GM19239 (cell line): ENCODE measurements at regions not wholly inside any gene's neighbourhood (a gene's known extent, or its start where the extent isn't known, plus 50 kb on each side); places are given as distances from the start of the nearest gene placed in this dataset.

Experiments
- DNase-seq: peaks from one replicate; pipeline ENCODE4 v3.0.0; 2011; ENCODE audit warnings: low spot score; ENCODE audit not compliant: insufficient read length
- FAIRE-seq: peaks from 2 replicates; lab custom pipeline; 2011; peaks lifted over from hg19 to GRCh38; lab: Jason Lieb, UNC

DNA sequence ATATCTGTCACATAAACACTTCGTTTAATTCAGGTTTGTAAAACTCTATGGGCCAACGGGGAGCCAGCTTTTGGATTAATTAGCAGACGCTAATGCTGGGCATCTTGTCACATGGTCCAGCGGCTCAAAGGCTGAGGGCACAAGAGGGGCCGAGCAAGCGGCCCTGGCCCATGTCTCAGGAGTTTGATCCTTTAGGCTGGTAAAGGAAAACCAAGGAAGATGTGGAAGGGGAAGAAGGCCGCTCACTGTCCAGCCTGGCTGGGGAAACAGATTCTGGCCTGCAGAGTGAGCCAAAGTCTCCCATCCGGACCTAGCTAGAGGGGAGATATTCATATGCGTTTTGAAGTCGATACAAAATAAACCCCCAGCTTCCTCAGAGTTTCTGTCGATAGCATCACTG, 248.6 kb upstream of the SIX2 start:
- no peak for DNase-seq
- no peak for FAIRE-seq

- DNase-seq (no peak), FAIRE-seq (no peak)
These were observed 247.8 kb upstream of the SIX2 start for GRCh38 chr2:45256867-45257641.

- FAIRE-seq (no peak), DNase-seq (no peak)
These were observed 247.1 kb upstream of the SIX2 start for GRCh38 chr2:45256173-45256866.

GRCh38 chr2:45255563-45255962, 246.3 kb upstream of the SIX2 start:
- DNase-seq (no peak), FAIRE-seq (no peak)

GRCh38 chr2:45254025-45254424, 244.8 kb upstream of the SIX2 start:
- no peak for FAIRE-seq

DNA sequence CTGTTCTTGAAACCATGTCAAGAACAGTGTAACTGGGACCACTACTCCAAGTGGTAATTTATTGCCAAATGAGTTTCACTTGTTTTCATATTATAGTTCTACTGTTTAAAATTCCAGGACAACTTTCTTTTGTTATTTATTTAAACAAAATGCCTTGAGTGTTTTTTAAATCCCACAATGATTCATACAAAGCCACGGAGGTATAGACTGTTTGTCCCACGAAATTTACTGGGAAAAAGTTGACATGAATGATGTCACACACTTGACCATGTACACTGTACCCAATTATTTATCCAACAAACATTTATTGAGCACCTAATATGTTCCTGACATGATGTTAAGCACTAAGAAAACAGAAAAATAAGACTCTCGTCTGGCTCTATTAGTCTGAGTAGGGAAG, 243.9 kb upstream of the SIX2 start:
- DNase-seq (no peak), FAIRE-seq (no peak)

More at GRCh38 chr2:45254025-45254424, 244.8 kb upstream of the SIX2 start:
- DNase-seq: no peak

DNA sequence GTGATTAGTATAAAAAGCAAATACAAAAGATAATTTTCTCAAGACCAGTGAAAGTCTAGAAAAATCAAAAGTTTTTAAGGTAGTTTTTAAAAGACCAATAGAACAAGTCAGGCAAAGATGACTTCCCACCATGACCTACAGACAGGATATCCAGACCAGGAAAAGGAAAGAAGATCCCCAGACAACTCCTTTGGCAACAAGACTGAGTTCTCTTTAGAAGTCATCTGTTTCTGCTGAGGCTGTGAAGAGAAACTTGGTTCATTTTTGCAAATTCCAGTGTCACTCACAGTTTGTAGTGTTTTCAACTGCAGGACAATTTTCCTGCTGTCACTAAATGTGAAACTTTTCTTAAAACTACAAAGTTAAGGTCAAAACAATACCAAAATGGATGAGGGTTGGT, 240.9 kb upstream of the SIX2 start:
- FAIRE-seq: no peak
- DNase-seq: no peak

DNA sequence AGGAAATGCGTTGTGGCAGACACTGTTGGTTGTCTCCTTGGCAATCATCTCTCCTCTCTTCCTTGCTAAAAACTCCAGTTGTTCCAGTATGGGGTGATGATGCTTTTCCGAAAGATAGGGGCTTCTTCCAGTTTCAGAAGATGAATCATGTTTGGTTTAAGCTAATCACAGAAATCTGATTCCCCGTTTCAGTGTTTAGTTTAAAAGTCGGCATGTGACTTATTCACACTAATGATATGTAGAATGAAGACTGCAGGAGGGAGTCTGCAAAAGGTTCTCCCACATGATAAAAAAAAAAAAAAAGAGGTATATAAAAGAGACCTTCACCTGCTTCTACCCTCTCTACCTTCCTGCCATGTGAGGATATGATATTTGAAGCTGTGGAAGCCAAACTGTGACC, 239.0 kb upstream of the SIX2 start:
- FAIRE-seq (no peak), DNase-seq (no peak)

DNA sequence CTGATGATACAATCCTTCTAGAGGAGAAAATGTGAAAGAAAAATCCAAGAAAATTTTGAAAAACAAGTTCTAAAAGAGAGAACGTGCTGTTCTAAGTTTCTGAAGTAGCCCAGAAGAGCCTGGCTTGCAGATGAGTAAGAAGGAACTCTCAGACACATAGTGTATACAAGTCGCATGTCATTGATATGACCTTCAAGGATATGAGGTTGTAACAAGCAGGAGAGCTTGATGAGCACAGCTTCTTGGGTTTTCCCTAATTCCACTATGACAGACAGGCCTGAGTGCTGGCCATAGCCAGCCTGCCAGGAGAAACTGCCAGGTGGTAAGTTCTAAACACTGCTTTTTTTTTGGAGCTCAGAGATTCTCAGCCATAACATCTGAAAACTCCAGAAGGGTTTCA, 235.7 kb upstream of the SIX2 start:
- FAIRE-seq (no peak), DNase-seq (no peak)

DNA sequence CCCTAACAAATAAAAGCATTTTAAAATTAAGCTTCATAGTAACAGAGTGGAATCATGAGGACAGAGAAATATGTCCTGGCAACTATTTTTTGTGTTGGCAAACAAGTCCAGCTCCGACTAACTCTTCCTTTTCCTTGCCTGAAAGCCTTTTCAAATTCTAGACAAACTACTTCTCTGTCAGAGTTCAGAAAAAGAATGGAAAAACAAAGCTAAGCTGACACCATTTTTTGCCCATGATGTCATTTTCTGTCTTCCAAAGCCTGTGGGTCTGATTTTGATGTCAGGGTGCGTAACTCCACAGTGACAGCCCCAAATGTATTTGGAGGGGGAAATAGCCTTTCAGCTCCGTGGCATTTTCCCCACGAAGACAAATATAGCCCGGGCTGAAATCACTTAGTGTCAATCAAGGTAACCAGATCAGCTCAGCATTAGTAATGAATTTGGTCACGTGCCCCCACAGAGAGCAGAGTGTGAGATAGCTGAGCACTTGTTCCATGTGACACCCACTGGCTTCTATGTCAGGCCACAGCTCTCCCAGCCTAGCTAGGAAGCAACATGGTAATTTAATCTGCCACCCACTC, 233.0 kb upstream of the SIX2 start:
- no peak for FAIRE-seq
- DNase-seq: no peak

DNA sequence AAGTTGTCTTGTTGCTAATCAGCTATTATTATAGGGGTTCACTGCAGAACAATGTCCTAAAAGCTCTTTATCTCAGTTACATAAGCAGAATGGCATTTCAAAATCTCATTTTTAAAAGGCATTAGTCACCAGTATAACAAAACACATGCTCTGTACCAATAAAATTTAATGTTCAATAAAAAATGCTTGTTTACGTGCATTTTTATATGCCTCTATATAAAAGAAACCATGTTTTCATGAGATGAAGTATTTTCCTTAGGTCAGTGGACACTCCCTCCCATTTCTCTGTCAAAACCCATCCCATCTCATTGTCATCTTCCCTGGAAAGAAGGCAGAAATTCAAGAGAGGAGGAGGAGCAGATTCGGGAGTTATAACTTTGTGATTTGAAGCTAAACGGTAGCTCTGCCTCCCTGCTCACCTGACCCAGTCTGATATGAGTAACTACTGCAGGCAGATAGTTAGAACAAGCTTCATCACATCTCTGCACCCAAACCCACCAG, 231.9 kb upstream of the SIX2 start:
- FAIRE-seq (no peak), DNase-seq (no peak)

- DNase-seq: no peak
- FAIRE-seq: no peak
These were observed 228.7 kb upstream of the SIX2 start for GRCh38 chr2:45237850-45238542.

GRCh38 chr2:45237128-45237527, 227.9 kb upstream of the SIX2 start:
- no peak for FAIRE-seq
- no peak for DNase-seq

- DNase-seq (no peak), FAIRE-seq (no peak)
These were observed 227.0 kb upstream of the SIX2 start for GRCh38 chr2:45236268-45236667.

DNA sequence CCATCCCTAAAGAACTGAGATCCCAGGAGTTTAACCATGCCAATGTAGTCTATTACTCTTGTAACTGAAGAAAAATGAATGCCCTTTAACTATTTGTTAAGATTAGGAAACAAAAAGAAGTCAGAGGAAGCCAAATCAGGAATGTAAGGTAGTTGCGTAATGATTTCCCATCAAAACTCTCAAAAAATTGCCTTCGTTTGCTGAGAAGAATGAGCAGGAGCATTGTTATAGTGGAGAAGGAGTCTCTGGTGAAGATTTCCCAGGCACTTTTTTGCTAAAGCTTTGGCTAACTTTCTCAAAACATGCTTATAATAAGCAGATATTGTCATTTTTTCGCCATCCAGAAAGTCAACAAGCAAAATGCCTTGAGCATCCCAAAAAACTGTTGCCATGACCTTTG, 224.0 kb upstream of the SIX2 start:
- DNase-seq (no peak), FAIRE-seq (no peak)

GRCh38 chr2:45232818-45233217, 223.6 kb upstream of the SIX2 start:
- no peak for DNase-seq
- FAIRE-seq: no peak

- no peak for DNase-seq
- no peak for FAIRE-seq
These were observed 220.2 kb upstream of the SIX2 start for GRCh38 chr2:45229411-45229810.

GRCh38 chr2:45227347-45227746, 218.1 kb upstream of the SIX2 start:
- FAIRE-seq (no peak), DNase-seq (no peak)

DNA sequence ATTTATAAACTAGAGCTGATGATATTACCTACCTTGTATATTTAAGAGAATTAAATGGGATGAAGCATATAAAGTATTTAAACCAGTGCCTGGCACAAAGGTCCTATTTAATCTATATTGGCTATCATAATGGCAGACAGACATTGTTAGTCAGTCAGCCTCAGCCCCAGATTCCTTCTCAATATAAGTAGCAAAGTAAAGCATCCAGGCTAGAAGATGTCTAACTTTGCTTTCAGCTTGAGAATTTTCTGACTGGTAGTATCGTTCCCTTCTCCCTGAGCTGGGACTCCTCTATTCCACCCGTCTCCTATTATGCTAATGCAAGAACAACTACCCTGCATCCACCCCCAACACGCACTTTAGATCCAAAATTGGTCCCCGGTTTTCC, 215.7 kb upstream of the SIX2 start:
- no peak for DNase-seq
- FAIRE-seq: no peak

DNA sequence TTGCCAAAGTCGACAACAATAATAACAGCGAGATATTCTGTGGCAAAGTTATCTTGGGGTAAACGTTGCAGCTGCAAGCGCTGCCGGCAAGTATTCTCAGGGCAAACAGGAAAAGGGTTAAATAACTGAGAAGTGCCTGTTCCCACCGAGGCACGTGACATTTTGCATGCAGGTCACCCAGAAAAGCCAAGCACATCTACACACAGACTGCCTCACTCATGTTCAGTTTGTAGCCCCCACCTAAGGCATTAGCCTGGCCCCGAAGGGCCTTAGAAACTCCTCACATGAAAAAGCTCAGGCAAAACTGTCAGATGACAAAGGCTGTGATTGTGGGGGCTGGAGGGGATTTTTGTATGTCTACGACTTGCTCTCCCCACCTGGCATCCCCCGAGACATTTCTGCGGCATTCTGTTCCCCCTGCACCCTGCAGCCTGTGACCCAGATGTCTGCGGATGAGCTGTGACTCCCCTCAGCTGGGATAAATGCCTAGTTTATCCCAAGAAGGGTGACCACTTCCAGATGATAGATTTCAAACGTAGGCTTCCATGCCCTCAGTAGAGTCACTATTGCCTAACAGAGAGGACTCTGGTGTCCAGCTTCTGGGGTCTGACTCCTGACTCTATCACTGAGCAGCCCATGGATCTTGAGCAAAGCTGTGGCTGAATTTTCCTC, 215.2 kb upstream of the SIX2 start:
- FAIRE-seq: peak; percentile 45
- DNase-seq: no peak
